ENCODE measurements at regions not wholly inside any gene's neighbourhood (a gene's known extent, or its start where the extent isn't known, plus 50 kb on each side); places are given as distances from the start of the nearest gene placed in this dataset.

GRCh38 chr3:159798951-159799350, 189.7 kb upstream of the IL12A start:
- TF ChIP-seq CTCF (optimal IDR thresholded peaks at IDR 0.05 in 1 of 3, IDR thresholded peaks at IDR 0.05 in 1 of 3, conservative IDR thresholded peaks at IDR 0.05 in 1 of 3; ENCODE audit: extremely low read depth in 1 of 3, insufficient read depth in 2 of 3, low read length in 3 of 3) (no peak), EZH2 (IDR thresholded peaks at IDR 0.05; ENCODE audit: low read length) (no peak)
